Left ventricle myocardium superior (tissue), 1 donor: ENCODE measurements at regions not wholly inside any gene's neighbourhood (a gene's known extent, or its start where the extent isn't known, plus 50 kb on each side); places are given as distances from the start of the nearest gene placed in this dataset.

Source experiments
- ATAC-seq: fragments of 200-7000 bp; cut with Tn5 transposase; one replicate; pipeline ENCODE4 v1.9.1; 2020; ENCODE audit warnings: mild to moderate bottlenecking, moderate library complexity
- DNase-seq: peaks from one replicate; pipeline ENCODE4 v3.0.0-alpha.2; 2020
- intact Hi-C: fragments of 100-400 bp; cut with micrococcal nuclease; formaldehyde crosslinking; loops from one replicate; pipeline ENCODE4 v1.11.0; 2022
- donor health status: DM: no; HTN: yes; CAD: no; lungs with severe emphysema.

DNA sequence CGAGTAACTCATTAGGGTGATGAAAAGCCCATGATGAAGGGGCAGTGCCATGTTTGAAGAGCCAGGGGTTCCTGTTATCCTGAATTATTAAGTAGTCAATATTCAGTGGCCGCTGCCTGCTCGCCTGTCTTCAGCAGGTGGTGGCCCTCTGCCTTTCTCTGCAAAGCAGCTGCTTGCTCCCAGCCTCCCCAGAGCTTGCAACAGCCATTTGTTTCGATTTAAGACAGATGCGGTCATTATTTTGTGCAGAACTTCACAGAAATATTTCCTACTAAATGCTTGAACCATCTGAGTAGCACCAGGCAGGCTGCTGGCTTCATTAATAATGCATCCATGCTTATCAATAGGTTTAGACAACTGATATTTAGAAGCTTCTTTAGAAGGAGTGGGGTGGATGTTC, 104.3 kb upstream of the TTC29 start:
- peak; percentile 31 for ATAC-seq
- no peak for DNase-seq
- intact Hi-C loops, result no loop called here

DNA sequence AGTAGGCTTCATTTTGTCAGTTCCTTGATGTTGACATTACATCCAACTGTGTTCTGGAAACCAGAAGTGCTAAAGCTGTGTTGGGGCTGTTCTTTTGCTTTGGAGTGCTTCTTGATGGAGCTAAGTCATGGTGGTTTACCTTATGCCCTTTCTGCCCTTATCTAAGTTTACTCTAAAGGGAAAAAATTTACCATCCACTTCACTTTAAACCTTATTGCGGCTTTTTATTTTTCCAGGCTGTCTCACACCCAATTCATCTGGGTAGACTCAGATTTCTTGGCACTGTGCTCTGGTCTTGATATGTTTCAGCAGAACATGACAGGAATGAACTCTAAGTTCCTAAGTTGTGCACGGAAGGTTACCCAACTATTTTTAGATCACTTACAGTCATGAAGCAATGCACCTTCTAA, 104.7 kb upstream of the TTC29 start:
- intact Hi-C loops, result no loop called here
- ATAC-seq (peak; percentile 93), DNase-seq (no peak)

DNA sequence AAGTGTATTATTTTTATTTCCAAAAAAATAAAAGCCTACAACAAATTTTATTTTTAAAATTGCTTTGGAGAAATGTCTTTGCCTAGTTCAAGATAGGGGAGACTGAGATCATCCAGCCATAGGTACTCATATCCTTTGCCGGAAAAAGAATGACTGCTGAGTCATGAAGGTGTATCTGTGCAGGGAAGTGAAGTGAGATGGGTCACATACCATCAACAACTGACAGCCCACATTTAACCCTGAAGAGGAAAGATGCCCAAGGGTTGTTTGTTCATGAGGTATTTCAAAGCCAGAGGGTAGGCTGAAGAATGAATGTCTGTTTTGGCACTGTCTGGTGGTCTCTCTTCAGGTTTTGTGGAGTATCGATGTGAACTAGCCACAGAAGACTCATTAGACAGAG, 106.7 kb upstream of the TTC29 start:
- intact Hi-C loops, result no loop called here
- no peak for DNase-seq
- ATAC-seq, result no peak

DNA sequence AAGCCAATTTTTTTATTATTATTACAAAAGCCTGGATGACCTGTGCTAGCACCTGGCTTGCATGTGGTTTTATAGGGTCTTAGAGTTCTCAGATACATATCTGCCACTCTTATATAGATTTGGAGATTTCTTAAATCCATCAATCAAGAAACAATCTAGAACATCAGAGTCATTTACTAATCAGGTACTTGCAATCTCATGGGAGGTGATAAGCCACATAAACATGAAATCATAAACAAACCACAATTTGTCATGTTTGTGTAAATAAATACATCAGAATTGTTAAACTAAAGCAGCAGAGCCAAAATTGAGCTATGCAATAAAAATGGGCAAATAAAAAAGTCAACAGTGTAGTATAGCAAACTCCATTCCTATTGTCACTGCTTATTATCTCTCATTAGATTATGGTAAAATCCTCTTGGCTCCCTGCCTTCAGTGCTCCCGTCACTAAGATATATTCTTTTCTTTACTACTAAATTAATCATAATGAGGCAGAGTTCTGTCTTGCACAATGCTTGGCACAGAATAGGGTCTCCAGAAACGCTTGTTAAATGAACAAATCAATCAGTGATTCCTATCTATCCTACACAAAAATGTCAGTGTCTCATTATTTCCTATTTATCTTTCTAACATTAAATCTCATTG, 108.7 kb upstream of the TTC29 start:
- ATAC-seq, result no peak
- DNase-seq, result no peak
- intact Hi-C loops, result no loop called here

DNA sequence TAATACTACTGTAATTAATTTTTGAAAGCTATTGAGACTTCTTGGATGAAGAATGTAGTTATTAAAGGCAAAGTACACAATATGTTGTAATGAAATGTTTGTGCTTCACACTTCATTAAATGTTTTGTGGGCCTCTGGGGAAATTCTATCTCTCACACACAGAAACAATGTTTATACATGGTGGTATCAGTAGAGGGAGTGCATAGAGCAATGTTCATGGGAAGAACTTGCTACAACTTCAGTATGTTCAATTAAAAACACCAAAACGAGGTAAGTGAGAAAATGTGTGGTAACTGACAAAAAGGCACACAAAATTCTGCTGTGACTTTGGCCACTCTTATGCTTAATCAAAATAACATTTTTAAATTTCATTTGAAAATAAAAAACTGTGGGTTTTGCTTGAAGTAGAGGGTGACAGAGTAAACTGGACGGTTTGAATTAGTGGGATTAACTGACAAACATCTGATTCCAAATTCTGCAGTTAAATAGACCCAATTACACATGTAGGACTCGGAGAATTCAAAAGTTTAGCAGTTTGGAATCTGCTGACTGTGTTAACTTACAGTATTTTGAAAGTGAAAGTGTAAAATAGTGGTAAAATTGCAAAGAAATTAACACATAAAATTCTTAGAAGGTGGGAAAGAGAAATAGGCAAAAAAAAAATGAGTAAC, 111.4 kb upstream of the TTC29 start:
- DNase-seq, result no peak
- no peak for ATAC-seq
- intact Hi-C loops, result no loop called here

DNA sequence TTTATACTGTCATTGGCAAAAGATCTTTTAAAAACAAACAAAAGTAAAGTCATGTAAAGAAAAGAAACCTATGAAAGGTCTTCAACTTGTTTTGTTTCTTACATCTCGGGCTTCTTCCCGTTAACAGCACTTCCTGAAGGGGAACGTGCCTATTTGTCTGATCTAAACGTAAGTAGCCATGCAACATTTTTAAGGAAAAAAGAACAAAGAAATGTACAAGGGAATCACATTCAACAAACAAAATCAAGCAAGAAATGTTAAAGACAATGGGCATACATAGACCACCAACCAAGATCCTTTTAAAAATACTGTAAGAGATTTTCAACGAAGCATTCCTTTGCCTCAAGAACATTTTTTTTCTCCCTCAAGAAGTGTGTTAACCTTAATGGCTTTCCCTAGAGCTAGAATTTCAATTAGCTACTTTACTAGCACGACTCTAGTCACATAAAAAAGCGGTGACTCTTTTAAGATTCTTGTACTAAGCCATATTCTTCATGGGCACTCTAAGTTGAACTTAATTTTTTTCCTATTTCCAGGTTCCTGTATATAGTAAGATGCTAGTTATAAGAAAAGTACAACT, 112.0 kb upstream of the TTC29 start:
- intact Hi-C loops, result no loop called here

DNA sequence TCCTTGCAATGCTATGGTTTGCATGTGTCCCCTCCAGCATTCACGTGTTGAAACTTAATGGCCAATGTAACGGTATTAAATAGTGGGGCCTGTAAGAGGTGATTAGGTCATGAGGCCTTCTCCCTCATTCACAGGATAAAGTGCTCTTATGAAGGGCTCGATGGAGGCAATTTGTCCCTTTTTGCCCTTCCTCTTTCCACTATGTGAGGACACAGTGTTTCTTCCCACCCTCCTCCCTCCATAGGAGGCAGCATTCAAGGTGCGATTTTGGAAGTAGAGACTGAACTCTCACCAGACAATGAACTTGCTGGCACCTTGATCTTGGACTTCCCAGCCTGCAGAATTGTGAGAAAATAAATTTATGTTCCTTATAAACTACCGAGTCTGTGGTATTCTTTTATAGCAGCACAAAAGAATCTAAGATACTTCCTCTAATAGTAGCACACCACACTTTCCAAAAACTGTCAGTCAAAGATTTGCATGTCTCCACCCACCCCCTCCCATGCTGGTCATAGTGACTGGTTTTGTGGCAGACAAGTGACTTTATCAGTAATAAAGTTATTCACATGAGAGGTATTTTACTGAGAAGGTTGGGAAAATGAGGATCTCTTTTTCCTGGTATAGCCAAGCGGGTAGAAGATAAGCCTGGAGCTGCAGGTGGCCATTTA, 113.5 kb upstream of the TTC29 start:
- intact Hi-C loops, result no loop called here
- no peak for ATAC-seq

More for the DNA sequence above, 112.0 kb upstream of the TTC29 start:
- DNase-seq, result no peak
- ATAC-seq, result no peak

DNA sequence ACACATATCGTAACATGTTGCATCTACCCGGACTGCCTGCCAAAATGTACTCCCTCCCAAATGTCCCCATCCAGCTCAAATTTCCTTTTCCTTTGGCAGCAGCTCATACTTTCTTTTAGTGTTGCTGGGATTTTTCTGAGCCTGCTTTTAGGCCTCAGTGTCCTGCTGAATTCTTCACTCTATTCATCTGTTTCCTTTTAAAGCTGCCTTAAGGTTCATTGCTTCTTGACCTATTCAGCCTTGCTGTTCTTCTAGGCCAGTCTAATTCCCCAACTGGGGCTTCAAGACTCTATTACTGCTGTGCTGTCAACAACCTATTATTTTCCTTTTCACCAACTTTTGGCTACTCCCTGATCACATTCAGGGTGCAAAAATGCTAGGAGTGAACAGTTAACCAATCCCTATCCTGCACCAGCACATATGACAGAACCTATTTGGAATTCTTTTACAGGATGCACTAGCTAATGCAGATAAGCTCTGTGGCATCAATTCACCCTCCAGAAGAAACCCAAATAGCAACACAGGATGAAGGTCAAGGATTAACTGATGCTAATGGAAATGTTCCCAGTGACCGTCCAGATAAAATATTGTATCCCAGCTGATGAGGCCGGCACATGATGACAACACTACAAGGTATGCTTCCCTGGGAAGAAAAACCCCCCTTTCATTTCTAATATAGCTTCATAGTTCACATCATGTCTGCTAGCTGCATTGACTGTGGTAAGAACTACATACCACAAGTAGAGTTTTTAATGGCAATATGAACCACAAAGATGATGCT, 114.7 kb upstream of the TTC29 start:
- no peak for DNase-seq
- intact Hi-C loops, result no loop called here
- ATAC-seq, result peak; percentile 63

More for the DNA sequence above, 113.5 kb upstream of the TTC29 start:
- DNase-seq, result no peak

DNA sequence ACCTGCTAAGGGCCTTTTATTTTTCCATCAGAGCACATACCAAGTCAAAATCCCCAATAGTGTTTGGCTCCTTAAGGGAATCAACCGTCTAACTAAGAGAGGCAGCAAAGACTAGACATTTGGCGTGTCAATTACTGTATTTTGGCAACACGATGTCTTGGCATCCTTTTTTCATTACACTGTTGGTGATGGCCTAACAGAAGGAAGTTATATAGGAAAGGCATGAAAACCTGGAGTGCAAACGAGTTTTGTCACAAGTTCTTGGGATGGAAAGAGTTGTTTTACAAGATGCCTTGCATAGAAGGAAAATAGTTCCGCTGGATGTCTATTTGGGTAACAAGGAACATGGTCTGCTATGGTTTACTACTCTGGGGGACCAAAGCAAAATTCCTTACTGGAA, 119.2 kb upstream of the TTC29 start:
- DNase-seq (no peak), ATAC-seq (no peak)
- intact Hi-C loops, result no loop called here

DNA sequence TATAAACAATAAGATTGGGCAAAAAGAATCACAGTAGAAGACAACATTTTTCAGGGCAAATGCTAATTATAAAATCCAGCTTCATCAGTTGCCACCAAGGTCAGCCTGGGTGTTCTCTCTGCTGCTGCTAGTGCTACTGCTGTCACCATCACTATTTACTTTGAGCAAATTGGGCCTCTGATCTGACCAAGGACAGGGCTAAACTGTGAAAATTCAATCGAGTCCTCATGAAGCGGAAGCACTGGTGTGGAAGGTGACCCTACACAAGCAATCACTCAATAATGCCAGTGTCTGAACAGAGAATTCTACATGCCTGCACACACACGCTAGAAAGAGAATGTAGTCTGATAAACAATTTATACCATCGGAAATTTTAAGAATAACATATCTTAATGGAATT, 122.9 kb upstream of the TTC29 start:
- intact Hi-C loops, result no loop called here
- ATAC-seq, result no peak
- DNase-seq, result no peak

DNA sequence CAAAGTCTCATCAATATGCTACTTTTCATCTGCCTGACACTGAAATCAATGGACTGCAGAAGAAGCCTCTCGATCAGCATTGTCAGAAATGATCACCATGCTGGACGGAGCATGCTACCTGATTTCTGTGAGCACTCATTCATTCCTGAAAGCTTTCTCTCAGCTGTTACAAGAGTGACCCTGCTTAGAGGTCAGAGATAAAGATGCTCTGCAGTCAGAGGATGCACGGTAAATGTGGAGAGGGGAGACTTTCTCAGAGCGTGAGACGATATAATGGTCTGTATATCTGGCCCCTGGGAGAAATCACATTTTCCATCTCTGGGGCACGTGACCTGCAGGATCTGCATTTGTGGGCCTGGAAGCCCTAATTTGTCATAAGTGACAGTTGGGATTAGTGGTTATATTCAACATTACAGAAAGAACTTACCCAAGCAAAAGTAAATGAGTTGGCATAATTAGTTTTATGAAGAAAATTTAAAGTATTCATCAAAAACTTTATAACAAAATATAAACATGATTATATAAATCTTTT, 125.6 kb upstream of the TTC29 start:
- intact Hi-C loops, result no loop called here
- no peak for DNase-seq
- ATAC-seq, result no peak

DNA sequence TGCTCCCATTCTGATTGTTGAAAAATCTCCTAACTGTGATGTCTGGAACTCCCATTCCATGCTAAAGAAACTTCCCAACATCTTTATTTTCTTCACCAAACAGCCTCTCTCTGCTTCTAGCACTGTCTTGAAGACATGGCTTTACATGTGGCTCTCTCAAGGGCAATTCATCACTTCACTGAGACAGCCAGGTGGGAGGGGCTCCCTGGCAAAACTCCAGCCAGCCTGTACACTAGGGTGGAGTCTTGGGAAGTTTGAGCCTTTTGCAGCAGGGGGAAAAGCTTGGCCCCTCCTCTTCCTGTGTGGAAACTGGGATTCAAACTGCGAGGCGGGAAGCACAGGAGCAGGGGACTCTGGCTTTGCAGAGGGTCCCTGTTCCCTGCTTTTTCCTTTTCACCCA, 130.5 kb upstream of the TTC29 start:
- intact Hi-C loops, result no loop called here
- DNase-seq (peak; percentile 31), ATAC-seq (no peak)

DNA sequence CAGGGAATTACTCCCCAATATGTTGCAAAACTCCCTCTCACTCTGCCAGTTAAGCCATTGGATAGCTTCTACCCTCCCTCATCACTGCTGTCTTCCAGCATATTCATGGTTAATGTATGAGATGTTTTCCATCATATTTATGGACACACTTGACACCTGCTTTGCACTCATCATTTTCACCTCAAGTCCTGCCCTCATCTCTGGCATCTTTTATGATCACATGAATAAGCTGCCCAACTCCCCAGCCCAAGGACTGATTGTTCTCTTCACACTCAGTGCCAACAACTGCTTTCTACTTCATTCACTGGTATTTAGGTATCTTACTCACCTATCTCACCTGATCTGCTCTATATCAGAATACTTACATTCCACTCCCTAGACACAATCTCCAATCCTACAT, 131.1 kb upstream of the TTC29 start:
- intact Hi-C loops, result no loop called here
- ATAC-seq (peak; percentile 64), DNase-seq (no peak)

DNA sequence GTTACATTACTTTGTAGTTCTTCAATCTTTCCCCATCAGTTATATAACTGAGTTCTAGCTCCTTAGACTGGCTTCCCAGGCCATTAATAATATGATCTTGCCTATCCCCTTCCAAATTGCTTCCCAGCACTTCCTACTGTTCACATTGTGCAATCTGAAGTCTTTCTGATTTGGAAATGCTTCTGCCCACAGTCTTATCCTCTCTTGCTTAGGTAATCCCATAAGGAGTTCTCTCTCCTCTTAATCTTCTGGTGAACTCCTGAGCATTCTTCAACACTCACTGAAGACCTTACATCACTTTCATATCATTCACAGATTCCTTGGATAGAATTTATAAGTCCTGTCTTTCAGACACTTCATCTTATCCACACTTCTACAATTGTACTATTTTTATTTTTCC, 132.7 kb upstream of the TTC29 start:
- intact Hi-C loops, result no loop called here
- peak; percentile 44 for ATAC-seq

DNA sequence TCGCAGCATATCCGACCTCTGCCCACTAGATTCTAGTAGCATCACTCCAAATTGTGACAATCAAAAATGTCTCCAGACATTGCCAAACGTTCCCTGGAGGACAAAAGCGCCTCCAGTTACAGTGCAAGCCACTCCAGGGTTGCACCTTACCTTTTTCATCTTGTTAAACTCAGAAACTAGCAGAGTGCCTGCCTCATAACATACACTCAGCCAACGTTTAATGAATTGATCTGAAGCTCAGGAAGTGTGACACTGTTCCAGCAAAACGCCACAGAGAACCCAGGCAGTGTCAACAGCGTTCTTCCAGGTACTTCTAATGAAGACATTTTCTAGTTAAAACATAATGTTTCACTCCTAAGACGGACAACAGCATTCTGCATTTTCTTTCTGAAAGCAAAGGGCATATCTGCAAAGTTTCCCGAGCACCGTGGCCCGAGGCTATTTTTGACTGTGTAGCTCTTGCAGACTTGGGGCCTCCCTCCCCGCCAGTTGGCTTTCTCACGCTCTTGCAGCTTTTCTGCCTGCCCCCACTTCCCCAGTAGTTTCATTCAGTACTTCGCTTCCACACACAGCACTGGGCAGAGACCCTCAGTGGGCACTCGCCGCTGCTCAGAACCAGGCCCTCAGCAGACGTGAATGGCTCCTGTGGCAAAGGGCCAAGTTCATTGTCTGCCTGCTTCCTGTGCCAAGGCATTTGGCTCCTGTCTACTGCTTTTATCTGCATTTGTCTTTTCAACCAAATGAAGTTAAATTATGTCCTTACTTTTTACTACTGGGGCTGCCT, 133.4 kb upstream of the TTC29 start:
- intact Hi-C loops, result no loop called here
- ATAC-seq, result peak; percentile 82
- DNase-seq, result peak; percentile 47

More for the DNA sequence above, 132.7 kb upstream of the TTC29 start:
- DNase-seq, result no peak

DNA sequence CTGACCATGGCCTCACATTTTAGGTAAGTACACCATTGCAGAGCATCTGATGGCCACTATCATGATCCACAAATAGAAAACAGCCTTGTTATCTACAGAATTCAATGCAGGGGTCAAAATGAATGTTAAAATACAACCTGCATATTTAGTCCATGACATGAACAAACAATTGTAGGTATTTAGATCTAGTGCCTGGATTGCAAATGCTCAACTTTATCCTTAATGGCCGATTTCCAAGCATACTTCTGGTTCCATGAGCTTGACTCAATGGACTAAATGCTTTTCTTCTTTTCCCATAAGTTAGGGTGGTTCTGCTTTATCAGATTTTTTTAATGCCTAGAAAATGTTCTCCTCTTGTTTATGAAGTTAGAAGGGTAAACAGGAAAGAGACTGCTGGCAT, 139.2 kb upstream of the TTC29 start:
- DNase-seq, result no peak
- ATAC-seq, result no peak
- intact Hi-C loops, result no loop called here

DNA sequence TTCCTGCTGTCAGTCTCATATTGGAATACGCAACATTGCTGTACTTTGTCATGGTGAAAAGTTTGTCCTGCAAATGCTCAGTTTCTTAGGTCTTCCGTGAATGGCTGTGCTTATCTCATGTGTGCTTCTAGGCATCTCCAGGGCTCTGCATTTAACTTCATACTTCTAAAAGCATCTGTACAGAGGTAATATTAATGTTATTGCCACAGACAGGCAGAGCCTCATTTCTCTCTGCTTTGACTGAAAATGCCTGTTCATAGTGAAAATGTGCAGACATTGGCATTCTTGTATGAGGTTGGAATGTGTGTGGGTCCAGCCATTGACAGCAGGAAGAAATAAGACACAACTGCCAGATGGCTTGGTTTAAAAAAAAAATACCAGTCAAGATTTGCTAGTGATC, 140.1 kb upstream of the TTC29 start:
- intact Hi-C loops, result no loop called here

DNA sequence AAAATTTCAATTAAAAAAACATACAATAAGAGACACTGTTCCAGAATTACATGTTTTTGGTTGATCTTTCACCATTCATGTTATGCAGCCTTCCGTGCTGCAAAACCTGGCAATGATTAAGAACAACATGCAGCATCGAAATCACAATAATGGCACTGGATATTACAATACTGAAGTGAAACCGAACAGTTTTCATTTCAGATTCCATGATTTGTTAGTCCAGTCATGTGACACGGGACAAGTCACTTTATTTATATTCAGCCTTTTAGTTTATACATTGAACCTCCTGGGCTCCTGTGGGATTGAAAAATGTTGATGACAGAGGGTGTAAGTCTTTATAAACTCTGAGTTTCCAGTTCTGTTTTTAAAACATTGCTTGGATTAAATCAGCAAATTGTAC, 142.5 kb upstream of the TTC29 start:
- intact Hi-C loops, result no loop called here
- no peak for DNase-seq
- ATAC-seq, result no peak

More for the DNA sequence above, 140.1 kb upstream of the TTC29 start:
- no peak for ATAC-seq
- DNase-seq, result no peak

DNA sequence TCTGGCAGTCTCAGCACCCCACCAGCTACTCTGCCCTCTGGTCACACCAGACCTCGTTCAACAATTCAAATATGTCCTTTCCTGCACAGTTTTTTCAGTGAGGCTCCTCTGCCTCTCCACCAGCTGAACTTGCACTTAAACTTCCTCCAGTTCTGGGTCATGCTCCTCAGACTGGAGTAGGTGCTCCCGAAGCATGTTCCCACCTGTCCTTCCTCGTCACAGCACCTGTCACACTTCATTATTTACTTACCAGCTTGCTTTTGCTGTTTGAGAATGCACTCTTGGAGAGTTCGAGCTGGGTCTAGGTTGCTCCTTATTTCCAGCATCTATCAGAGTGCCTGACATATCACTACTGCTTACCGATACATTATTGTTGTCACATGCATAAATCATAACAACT, 144.8 kb upstream of the TTC29 start:
- no peak for ATAC-seq
- no peak for DNase-seq
- intact Hi-C loops, result no loop called here
